DMS79 (cell line): ENCODE measurements at regions not wholly inside any gene's neighbourhood (a gene's known extent, or its start where the extent isn't known, plus 50 kb on each side); places are given as distances from the start of the nearest gene placed in this dataset.
"Not testable (repeated sequence)": the region's sequence is repeated elsewhere in the genome, so short reads cannot be mapped to it uniquely, and the experiment has no call there.

Experiments used
- DNase-seq: peaks from one replicate; lab custom pipeline; 2025; lab: John Stamatoyannopoulos, UW

- DNase-seq, result no peak
Observed at GRCh38 chr5:63555874-63556273, 406.4 kb downstream of the HTR1A start.

GRCh38 chr5:63554191-63554590, 408.1 kb downstream of the HTR1A start:
- peak; percentile 50 for DNase-seq

- DNase-seq, result peak; percentile 0
Observed at GRCh38 chr5:63553073-63553472, 409.2 kb downstream of the HTR1A start.

GRCh38 chr5:63535840-63536602, 426.2 kb downstream of the HTR1A start:
- DNase-seq, result no peak

GRCh38 chr5:63524281-63524680, 438.0 kb downstream of the HTR1A start:
- DNase-seq, result no peak

- no peak for DNase-seq
Observed at GRCh38 chr5:63516006-63516405, 446.2 kb downstream of the HTR1A start.

GRCh38 chr5:63500242-63500641, 462.0 kb downstream of the HTR1A start:
- DNase-seq, result no peak

GRCh38 chr5:63495225-63495624, 467.0 kb downstream of the HTR1A start:
- DNase-seq, result no peak

- no peak for DNase-seq
Observed at GRCh38 chr5:63483338-63483737, 478.9 kb downstream of the HTR1A start.

- no peak for DNase-seq
Observed at GRCh38 chr5:63473335-63473967, 488.8 kb downstream of the HTR1A start.

GRCh38 chr5:63456279-63456678, 506.0 kb downstream of the HTR1A start:
- DNase-seq, result no peak

- DNase-seq, result no peak
Observed at GRCh38 chr5:63451188-63451587, 511.1 kb downstream of the HTR1A start.

- DNase-seq, result peak; percentile 52
Observed at GRCh38 chr5:63439537-63439936, 522.7 kb downstream of the HTR1A start.

GRCh38 chr5:63409737-63410136, 552.5 kb downstream of the HTR1A start:
- DNase-seq, result no peak

GRCh38 chr5:63408984-63409383, 553.3 kb downstream of the HTR1A start:
- no peak for DNase-seq

GRCh38 chr5:63401436-63402046, 560.7 kb downstream of the HTR1A start:
- peak; percentile 0 for DNase-seq

GRCh38 chr5:63400079-63400478, 562.2 kb downstream of the HTR1A start:
- no peak for DNase-seq

GRCh38 chr5:63398346-63398745, 563.9 kb downstream of the HTR1A start:
- no peak for DNase-seq

- not testable (repeated sequence) for DNase-seq
Observed at GRCh38 chr5:63388188-63388587, 574.1 kb downstream of the HTR1A start.

- no peak for DNase-seq
Observed at GRCh38 chr5:63375851-63376250, 586.4 kb downstream of the HTR1A start.

GRCh38 chr5:63374085-63374484, 588.2 kb downstream of the HTR1A start:
- DNase-seq, result no peak

GRCh38 chr5:63351164-63351563, 611.1 kb downstream of the HTR1A start:
- DNase-seq, result no peak

GRCh38 chr5:63346451-63346850, 615.8 kb downstream of the HTR1A start:
- DNase-seq, result no peak
